Breast epithelium (tissue), 3 donors: ENCODE measurements at regions not wholly inside any gene's neighbourhood (a gene's known extent, or its start where the extent isn't known, plus 50 kb on each side); places are given as distances from the start of the nearest gene placed in this dataset.

Source experiments
- POLR2A ChIP-seq: fragments of 450-650 bp; IDR thresholded peaks from one replicate; pipeline ENCODE4 v1.6.1; 2016; ENCODE audit warnings: antibody characterized with exemption, mild to moderate bottlenecking, moderate library complexity
- POLR2AphosphoS5 ChIP-seq, 3 donors: sonication (generic); formaldehyde crosslinking; IDR thresholded peaks; one replicate each; pipeline ENCODE4 v1.6.1; 2017; ENCODE audit warnings: antibody characterized with exemption in 3 of 3
- TF ChIP-seq, protein P1 (sequence below), 3 donors: fragments of 450-650 bp; IDR thresholded peaks; one replicate each; pipeline ENCODE4 v1.5.1; 2016 to 2017; ENCODE audit warnings: antibody characterized with exemption in 3 of 3, mild to moderate bottlenecking in 3 of 3, moderate library complexity in 3 of 3

DNA sequence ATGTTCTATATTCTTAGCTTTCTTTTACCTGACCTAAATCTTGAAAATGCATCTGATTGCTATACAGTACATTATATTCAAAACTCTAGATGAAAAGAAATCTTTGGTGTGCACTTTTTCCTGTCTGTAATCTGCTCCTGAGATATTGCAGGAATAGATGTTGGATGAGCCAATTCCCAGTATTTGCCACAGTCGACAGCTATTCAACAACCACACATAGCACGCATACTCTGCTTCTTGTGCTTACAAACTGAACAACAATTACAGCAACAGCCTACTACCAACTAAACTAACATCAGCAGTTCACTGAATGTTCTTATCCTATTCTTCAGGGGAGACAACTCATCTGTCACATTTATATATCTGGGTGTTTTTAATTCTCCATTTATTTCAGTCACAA is 573.9 kb upstream of the GRID2 start:
- TF ChIP-seq, protein P1, sequence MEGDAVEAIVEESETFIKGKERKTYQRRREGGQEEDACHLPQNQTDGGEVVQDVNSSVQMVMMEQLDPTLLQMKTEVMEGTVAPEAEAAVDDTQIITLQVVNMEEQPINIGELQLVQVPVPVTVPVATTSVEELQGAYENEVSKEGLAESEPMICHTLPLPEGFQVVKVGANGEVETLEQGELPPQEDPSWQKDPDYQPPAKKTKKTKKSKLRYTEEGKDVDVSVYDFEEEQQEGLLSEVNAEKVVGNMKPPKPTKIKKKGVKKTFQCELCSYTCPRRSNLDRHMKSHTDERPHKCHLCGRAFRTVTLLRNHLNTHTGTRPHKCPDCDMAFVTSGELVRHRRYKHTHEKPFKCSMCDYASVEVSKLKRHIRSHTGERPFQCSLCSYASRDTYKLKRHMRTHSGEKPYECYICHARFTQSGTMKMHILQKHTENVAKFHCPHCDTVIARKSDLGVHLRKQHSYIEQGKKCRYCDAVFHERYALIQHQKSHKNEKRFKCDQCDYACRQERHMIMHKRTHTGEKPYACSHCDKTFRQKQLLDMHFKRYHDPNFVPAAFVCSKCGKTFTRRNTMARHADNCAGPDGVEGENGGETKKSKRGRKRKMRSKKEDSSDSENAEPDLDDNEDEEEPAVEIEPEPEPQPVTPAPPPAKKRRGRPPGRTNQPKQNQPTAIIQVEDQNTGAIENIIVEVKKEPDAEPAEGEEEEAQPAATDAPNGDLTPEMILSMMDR (IDR thresholded peaks at IDR 0.05) = no peak
- TF ChIP-seq POLR2A (no peak), POLR2AphosphoS5 (IDR thresholded peaks at IDR 0.05) (no peak)
